HL-60 (cell line): ENCODE measurements at regions not wholly inside any gene's neighbourhood (a gene's known extent, or its start where the extent isn't known, plus 50 kb on each side); places are given as distances from the start of the nearest gene placed in this dataset.

Experiments used
- CTCF ChIP-seq: IDR thresholded peaks from one replicate; pipeline ENCODE4 v1.5.1; 2011; ENCODE audit warnings: low read length, control low read depth, inconsistent platforms; ENCODE audit not compliant: insufficient read depth
- GABPA ChIP-seq: IDR thresholded peaks from 2 replicates; pipeline ENCODE4 v1.6.1; 2012; ENCODE audit warnings: low read depth
- POLR2AphosphoS5 ChIP-seq: IDR thresholded peaks from 2 replicates; pipeline ENCODE4 v1.6.1; 2012; ENCODE audit warnings: low read depth
- REST ChIP-seq: IDR thresholded peaks from 2 replicates; pipeline ENCODE4 v1.6.1; 2012; ENCODE audit warnings: low read depth; ENCODE audit not compliant: insufficient replicate concordance

- TF ChIP-seq CTCF (no peak), POLR2AphosphoS5 (no peak), GABPA (no peak), REST (no peak)
Measured at GRCh38 chrX:149392921-149393320, 112.2 kb downstream of the IDS start.
